Gastrocnemius medialis (tissue), 4 donors: ENCODE measurements at regions not wholly inside any gene's neighbourhood (a gene's known extent, or its start where the extent isn't known, plus 50 kb on each side); places are given as distances from the start of the nearest gene placed in this dataset.

Source experiments
- ATAC-seq, 2 donors: fragments of 150-250 bp; one replicate each; pipeline ENCODE4 v1.9.1; 2016
- DNase-seq, 2 donors: peaks; one replicate each; pipeline ENCODE4 v3.0.0-alpha.2; 2019
- H3K27ac ChIP-seq, 4 donors: fragments of 200-600 bp; sonication (generic); 1 replicate in 1 of 4; 2 replicates in 3 of 4; pipeline ENCODE4 v1.5.1; 2016 to 2018; ENCODE audit warnings: mild to moderate bottlenecking in 2 of 4, moderate library complexity in 1 of 4
- H3K27me3 ChIP-seq, 3 donors: fragments of 200-600 bp; sonication (generic) in 2 of 3; 1 replicate in 1 of 3; 2 replicates in 2 of 3; pipeline versions ENCODE4 v1.5.1 to v1.6.0; 2016 to 2019; ENCODE audit warnings: mild to moderate bottlenecking in 1 of 3, moderate library complexity in 1 of 3
- H3K36me3 ChIP-seq, 2 donors: fragments of 200-600 bp; sonication (generic) in 1 of 2; one replicate each; pipeline ENCODE4 v1.5.1; 2017 to 2018
- H3K4me1 ChIP-seq, 2 donors: fragments of 200-600 bp; sonication (generic) in 1 of 2; one replicate each; pipeline ENCODE4 v1.5.1; 2016 to 2017; ENCODE audit warnings: mild to moderate bottlenecking in 2 of 2
- H3K4me3 ChIP-seq, 4 donors: fragments of 200-600 bp; sonication (generic) in 3 of 4; 1 replicate in 1 of 4; 2 replicates in 3 of 4; pipeline ENCODE4 v1.5.1; 2016 to 2019; ENCODE audit warnings: mild to moderate bottlenecking in 2 of 4
- H3K9me3 ChIP-seq, 3 donors: fragments of 200-600 bp; sonication (generic) in 2 of 3; 1 replicate in 1 of 3; 2 replicates in 2 of 3; pipeline ENCODE4 v1.5.1; 2016 to 2019
- CTCF ChIP-seq, 5 experiments: fragments of 450-650 bp in 3 of 5; fragments of 200-600 bp in 2 of 5; sonication (generic) in 2 of 5; IDR thresholded peaks in 4 of 5; conservative IDR thresholded peaks in 1 of 5; 1 replicate in 4 of 5; 2 replicates in 1 of 5; pipeline ENCODE4 v1.5.1; 2016 to 2019; ENCODE audit warnings: antibody characterized with exemption in 5 of 5, mild to moderate bottlenecking in 3 of 5, moderate library complexity in 3 of 5
- POLR2A ChIP-seq, 2 donors: fragments of 450-650 bp; IDR thresholded peaks; one replicate each; pipeline ENCODE4 v1.6.1; 2017; ENCODE audit warnings: antibody characterized with exemption in 2 of 2, mild to moderate bottlenecking in 2 of 2, moderate library complexity in 2 of 2
- in situ Hi-C, 4 donors: fragments of 200-750 bp; cut with MboI; loops; one replicate each; pipeline versions ENCODE4 v1.15.0 to v1.8.0; 2017; ENCODE audit warnings: low sequenced_read_pairs in 4 of 4
- intact Hi-C: fragments of 100-400 bp; cut with DNase I; formaldehyde crosslinking; loops from one replicate; pipeline ENCODE4 v1.15.1; 2023; ENCODE audit warnings: low total_unique reads

- in situ Hi-C loops (loop anchor here (10.0 to 25.0 kb wide), 5 partner anchors 429 to 531 kb away; no protein-coding TSS in a partner anchor), intact Hi-C loops (loop anchor here (5.0 to 10.0 kb wide), 5 partner anchors 174 to 439 kb away; partner anchors contain the start of gene BCOR)
- peaks cover 0 to 1% (median 0%) of the 10 kb centered on the region in 3 donors for H3K27me3 ChIP-seq
- TF ChIP-seq CTCF (IDR thresholded peaks at IDR 0.05 in 4 of 5, conservative IDR thresholded peaks at IDR 0.05 in 1 of 5), result no peak
- TF ChIP-seq POLR2A (IDR thresholded peaks at IDR 0.05), result no peak
- H3K27ac ChIP-seq, result no peak overlapping the region
- peaks cover 9 to 12% of the 10 kb centered on the region in 2 donors for H3K4me1 ChIP-seq
- DNase-seq (no peak), ATAC-seq (no peak)
- H3K4me3 ChIP-seq, result no peak overlapping the region
- no peaks in the 10 kb centered on the region for H3K36me3 ChIP-seq
- no peaks in the 10 kb centered on the region for H3K9me3 ChIP-seq
Observed at GRCh38 chrX:39733745-39734144, 364.0 kb downstream of the BCOR start.

GRCh38 chrX:39734174-39734776 lies 363.5 kb downstream of the BCOR start:
- ATAC-seq (no peak), DNase-seq (no peak)
- intact Hi-C loops, result loop anchor here (5.0 to 10.0 kb wide), 5 partner anchors 173 to 438 kb away; partner anchors contain the start of gene BCOR
- no peaks in the 10 kb centered on the region for H3K9me3 ChIP-seq
- no peak overlapping the region for H3K4me3 ChIP-seq
- no peak for TF ChIP-seq POLR2A (IDR thresholded peaks at IDR 0.05)
- TF ChIP-seq CTCF (IDR thresholded peaks at IDR 0.05 in 4 of 5, conservative IDR thresholded peaks at IDR 0.05 in 1 of 5), result no peak
- in situ Hi-C loops, result loop anchor here (10.0 to 25.0 kb wide), 5 partner anchors 428 to 531 kb away; no protein-coding TSS in a partner anchor
- no peak overlapping the region for H3K27ac ChIP-seq
- no peaks in the 10 kb centered on the region for H3K36me3 ChIP-seq
- H3K27me3 ChIP-seq, result no peaks in the 10 kb centered on the region
- peaks cover 9 to 12% of the 10 kb centered on the region in 2 donors for H3K4me1 ChIP-seq

- H3K9me3 ChIP-seq, result no peaks in the 10 kb centered on the region
- H3K27me3 ChIP-seq, result no peaks in the 10 kb centered on the region
- no peaks in the 10 kb centered on the region for H3K36me3 ChIP-seq
- H3K4me3 ChIP-seq, result no peak overlapping the region
- no peak for TF ChIP-seq POLR2A (IDR thresholded peaks at IDR 0.05)
- no peak for TF ChIP-seq CTCF (IDR thresholded peaks at IDR 0.05 in 4 of 5, conservative IDR thresholded peaks at IDR 0.05 in 1 of 5)
- intact Hi-C loops (loop anchor here (1.0 to 10.0 kb wide), 2 partner anchors 19 to 358 kb away; partner anchors contain the start of gene BCOR), in situ Hi-C loops (loop anchor here (10.0 to 25.0 kb wide), 5 partner anchors 426 to 528 kb away; no protein-coding TSS in a partner anchor)
- ATAC-seq, result peak; percentile 85 to 91
- H3K4me1 ChIP-seq, result peaks cover 8 to 9% of the 10 kb centered on the region in 2 donors
- H3K27ac ChIP-seq, result peak overlapping the region; percentile 28 to 74 (median 42)
- peak; percentile 57 to 85 for DNase-seq
Observed at GRCh38 chrX:39736216-39737211, 361.2 kb downstream of the BCOR start.

GRCh38 chrX:39739585-39739984 lies 358.2 kb downstream of the BCOR start:
- ATAC-seq (no peak), DNase-seq (no peak)
- intact Hi-C loops, result loop anchor here (10.0 kb wide), 1 partner anchor 355 kb away; the partner anchor contains the start of gene BCOR
- no peaks in the 10 kb centered on the region for H3K27me3 ChIP-seq
- no peaks in the 10 kb centered on the region for H3K36me3 ChIP-seq
- no peak overlapping the region for H3K4me3 ChIP-seq
- H3K27ac ChIP-seq, result no peak overlapping the region
- no peak for TF ChIP-seq POLR2A (IDR thresholded peaks at IDR 0.05)
- TF ChIP-seq CTCF (IDR thresholded peaks at IDR 0.05 in 4 of 5, conservative IDR thresholded peaks at IDR 0.05 in 1 of 5), result no peak
- H3K9me3 ChIP-seq, result no peaks in the 10 kb centered on the region
- peaks cover 8 to 9% of the 10 kb centered on the region in 2 donors for H3K4me1 ChIP-seq
- in situ Hi-C loops, result loop anchor here (10.0 to 25.0 kb wide), 5 partner anchors 423 to 525 kb away; no protein-coding TSS in a partner anchor
